ENCODE measurements at regions not wholly inside any gene's neighbourhood (a gene's known extent, or its start where the extent isn't known, plus 50 kb on each side); places are given as distances from the start of the nearest gene placed in this dataset.

DNA sequence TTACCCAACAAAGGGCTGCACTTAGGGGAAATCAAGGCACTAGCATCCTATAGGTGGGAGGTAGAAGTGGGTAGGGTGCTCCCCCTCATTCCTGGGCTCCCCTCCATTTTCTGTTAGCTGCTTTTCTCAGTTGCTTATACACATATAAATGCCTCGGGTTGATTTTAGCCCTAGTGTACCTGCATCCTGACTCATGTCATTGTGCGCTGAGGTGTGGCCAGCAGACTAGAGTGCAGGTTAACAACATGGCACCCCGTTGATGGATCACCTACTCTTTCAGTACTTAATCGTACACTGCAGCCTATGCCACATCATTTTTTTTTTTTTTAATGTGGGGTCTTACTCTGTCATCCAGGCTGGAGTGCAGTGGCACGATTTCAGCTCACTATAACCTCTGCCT lies 144.0 kb upstream of the ITGB1 start (continued):
- TF ChIP-seq ZBTB48 (tag by site-specific recombination; IDR thresholded peaks at IDR 0.05): no peak
- no peak for TF ChIP-seq KLF1 (tag by site-specific recombination; IDR thresholded peaks at IDR 0.05)
- TF ChIP-seq, protein P1, sequence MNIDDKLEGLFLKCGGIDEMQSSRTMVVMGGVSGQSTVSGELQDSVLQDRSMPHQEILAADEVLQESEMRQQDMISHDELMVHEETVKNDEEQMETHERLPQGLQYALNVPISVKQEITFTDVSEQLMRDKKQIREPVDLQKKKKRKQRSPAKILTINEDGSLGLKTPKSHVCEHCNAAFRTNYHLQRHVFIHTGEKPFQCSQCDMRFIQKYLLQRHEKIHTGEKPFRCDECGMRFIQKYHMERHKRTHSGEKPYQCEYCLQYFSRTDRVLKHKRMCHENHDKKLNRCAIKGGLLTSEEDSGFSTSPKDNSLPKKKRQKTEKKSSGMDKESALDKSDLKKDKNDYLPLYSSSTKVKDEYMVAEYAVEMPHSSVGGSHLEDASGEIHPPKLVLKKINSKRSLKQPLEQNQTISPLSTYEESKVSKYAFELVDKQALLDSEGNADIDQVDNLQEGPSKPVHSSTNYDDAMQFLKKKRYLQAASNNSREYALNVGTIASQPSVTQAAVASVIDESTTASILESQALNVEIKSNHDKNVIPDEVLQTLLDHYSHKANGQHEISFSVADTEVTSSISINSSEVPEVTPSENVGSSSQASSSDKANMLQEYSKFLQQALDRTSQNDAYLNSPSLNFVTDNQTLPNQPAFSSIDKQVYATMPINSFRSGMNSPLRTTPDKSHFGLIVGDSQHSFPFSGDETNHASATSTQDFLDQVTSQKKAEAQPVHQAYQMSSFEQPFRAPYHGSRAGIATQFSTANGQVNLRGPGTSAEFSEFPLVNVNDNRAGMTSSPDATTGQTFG (tag by site-specific recombination; IDR thresholded peaks at IDR 0.05; ENCODE audit: borderline replicate concordance): no peak
- TF ChIP-seq ZNF394 (tag by site-specific recombination; IDR thresholded peaks at IDR 0.05; ENCODE audit: borderline replicate concordance): no peak

DNA sequence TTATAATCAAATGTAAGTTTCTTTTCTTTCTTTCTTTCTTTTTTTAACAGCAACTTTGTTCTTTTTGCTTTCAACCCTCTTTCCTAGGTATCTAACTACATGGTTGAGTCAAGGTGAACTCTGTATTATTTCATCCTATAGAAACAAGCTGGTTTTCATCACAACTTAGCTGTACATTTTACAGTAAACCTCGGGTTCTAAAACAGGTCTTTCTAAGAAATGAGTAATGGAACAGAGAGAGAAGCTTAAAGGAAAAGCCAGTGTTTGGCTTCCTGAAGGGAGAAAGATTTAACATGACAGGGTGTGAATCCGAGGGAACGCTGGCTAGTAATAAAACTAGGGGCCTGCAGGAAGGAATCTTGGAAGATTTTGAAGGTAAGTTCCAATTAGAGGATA lies 143.4 kb upstream of the ITGB1 start:
- POLR2A ChIA-PET: no interaction called here
- Histone ChIP-seq H3K9me3 (ENCODE audit: control insufficient read depth, insufficient read depth, low read depth, low read length) (no peaks in the 10 kb centered on the region), H3K4me3 (ENCODE audit: low read depth, low read length) (no peak overlapping the region), H3K36me3 (ENCODE audit: control insufficient read depth in 2 of 2, insufficient read depth in 1 of 2, low read length in 2 of 2) (no peaks in the 10 kb centered on the region), H3K27ac (ENCODE audit: extremely low read depth, low read depth, low read length) (no peak overlapping the region), H3K4me1 (ENCODE audit: control insufficient read depth, insufficient read depth, low read length) (no peaks in the 10 kb centered on the region)
- CTCF ChIA-PET: interaction anchor here (0.5 to 1.0 kb wide), 2 partner anchors 93 to 373 kb away, joined by 3 read pairs; no protein-coding TSS in a partner anchor
- TF ChIP-seq ZFHX2 (tag by site-specific recombination; conservative IDR thresholded peaks at IDR 0.05) (no peak), IKZF3 (tag by site-specific recombination; IDR thresholded peaks at IDR 0.05) (no peak), ZNF416 (tag by site-specific recombination; IDR thresholded peaks at IDR 0.05) (no peak), BCL11B (tag by site-specific recombination; IDR thresholded peaks at IDR 0.05; ENCODE audit: low read depth) (no peak), ZNF10 (tag by site-specific recombination; IDR thresholded peaks at IDR 0.05) (no peak), ZNF561 (tag by site-specific recombination; IDR thresholded peaks at IDR 0.05; ENCODE audit: borderline replicate concordance) (no peak), ZNF24 (tag by site-specific recombination; IDR thresholded peaks at IDR 0.05) (no peak)
- TF ChIP-seq, protein P2, sequence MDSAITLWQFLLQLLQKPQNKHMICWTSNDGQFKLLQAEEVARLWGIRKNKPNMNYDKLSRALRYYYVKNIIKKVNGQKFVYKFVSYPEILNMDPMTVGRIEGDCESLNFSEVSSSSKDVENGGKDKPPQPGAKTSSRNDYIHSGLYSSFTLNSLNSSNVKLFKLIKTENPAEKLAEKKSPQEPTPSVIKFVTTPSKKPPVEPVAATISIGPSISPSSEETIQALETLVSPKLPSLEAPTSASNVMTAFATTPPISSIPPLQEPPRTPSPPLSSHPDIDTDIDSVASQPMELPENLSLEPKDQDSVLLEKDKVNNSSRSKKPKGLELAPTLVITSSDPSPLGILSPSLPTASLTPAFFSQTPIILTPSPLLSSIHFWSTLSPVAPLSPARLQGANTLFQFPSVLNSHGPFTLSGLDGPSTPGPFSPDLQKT (IDR thresholded peaks at IDR 0.05; ENCODE audit: borderline replicate concordance, low read depth, low read length): no peak

DNA sequence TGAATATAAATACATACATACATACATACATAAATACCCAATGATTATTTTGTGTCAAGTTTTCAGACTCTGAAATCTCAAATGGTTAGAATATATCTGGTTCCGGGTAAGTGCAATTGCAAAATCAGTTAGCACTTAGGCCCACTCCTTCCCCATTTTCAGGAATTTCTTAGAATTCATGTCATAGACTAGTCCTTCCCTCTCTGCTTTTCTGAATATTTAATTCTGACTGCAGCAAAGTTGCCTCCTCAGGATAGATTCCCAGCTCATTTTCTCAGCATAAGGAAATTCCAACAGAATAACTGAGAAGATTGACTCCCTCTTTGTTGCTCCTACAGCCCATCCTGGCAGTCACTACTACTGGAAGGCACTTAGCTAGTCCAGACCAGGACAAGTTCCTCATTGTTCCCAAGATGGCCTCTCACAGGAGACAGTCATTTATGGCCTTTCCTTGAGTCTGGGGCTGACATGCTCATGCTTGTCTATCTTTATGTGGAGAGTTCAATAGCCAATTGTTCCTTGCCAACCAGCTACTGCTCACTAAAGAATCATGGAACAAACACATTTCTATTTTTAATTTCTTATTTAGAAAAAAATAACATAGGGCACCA lies 142.9 kb upstream of the ITGB1 start:
- H3K9me3 ChIP-seq (ENCODE audit: control insufficient read depth, insufficient read depth, low read depth, low read length): no peaks in the 10 kb centered on the region
- ChIA-PET CTCF (interaction anchor here (1.0 kb wide), 1 partner anchor 92 kb away, joined by 3 read pairs; no protein-coding TSS in a partner anchor), POLR2A (no interaction called here)
- no peak overlapping the region for H3K4me3 ChIP-seq (ENCODE audit: low read depth, low read length)
- H3K36me3 ChIP-seq (ENCODE audit: control insufficient read depth in 2 of 2, insufficient read depth in 1 of 2, low read length in 2 of 2): no peaks in the 10 kb centered on the region
- TF ChIP-seq, protein P3, sequence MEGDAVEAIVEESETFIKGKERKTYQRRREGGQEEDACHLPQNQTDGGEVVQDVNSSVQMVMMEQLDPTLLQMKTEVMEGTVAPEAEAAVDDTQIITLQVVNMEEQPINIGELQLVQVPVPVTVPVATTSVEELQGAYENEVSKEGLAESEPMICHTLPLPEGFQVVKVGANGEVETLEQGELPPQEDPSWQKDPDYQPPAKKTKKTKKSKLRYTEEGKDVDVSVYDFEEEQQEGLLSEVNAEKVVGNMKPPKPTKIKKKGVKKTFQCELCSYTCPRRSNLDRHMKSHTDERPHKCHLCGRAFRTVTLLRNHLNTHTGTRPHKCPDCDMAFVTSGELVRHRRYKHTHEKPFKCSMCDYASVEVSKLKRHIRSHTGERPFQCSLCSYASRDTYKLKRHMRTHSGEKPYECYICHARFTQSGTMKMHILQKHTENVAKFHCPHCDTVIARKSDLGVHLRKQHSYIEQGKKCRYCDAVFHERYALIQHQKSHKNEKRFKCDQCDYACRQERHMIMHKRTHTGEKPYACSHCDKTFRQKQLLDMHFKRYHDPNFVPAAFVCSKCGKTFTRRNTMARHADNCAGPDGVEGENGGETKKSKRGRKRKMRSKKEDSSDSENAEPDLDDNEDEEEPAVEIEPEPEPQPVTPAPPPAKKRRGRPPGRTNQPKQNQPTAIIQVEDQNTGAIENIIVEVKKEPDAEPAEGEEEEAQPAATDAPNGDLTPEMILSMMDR (tag by site-specific recombination; IDR thresholded peaks at IDR 0.05): no peak
- TF ChIP-seq ZNF133 (tag by site-specific recombination; IDR thresholded peaks at IDR 0.05) (no peak), OSR2 (tag by site-specific recombination; IDR thresholded peaks at IDR 0.05) (no peak), KLF16 (tag by site-specific recombination; IDR thresholded peaks at IDR 0.05) (no peak), ZNF529 (tag by site-specific recombination; IDR thresholded peaks at IDR 0.05; ENCODE audit: insufficient replicate concordance) (no peak), ZBTB8A (tag by site-specific recombination; IDR thresholded peaks at IDR 0.05) (no peak)
- TF ChIP-seq, protein P4, sequence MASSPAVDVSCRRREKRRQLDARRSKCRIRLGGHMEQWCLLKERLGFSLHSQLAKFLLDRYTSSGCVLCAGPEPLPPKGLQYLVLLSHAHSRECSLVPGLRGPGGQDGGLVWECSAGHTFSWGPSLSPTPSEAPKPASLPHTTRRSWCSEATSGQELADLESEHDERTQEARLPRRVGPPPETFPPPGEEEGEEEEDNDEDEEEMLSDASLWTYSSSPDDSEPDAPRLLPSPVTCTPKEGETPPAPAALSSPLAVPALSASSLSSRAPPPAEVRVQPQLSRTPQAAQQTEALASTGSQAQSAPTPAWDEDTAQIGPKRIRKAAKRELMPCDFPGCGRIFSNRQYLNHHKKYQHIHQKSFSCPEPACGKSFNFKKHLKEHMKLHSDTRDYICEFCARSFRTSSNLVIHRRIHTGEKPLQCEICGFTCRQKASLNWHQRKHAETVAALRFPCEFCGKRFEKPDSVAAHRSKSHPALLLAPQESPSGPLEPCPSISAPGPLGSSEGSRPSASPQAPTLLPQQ (tag by site-specific recombination; IDR thresholded peaks at IDR 0.05): no peak
- no peaks in the 10 kb centered on the region for H3K4me1 ChIP-seq (ENCODE audit: control insufficient read depth, insufficient read depth, low read length)
- H3K27ac ChIP-seq (ENCODE audit: extremely low read depth, low read depth, low read length): no peak overlapping the region

All from HEK293 (cell line).